IMR-90 (cell line): ENCODE measurements at regions not wholly inside any gene's neighbourhood (a gene's known extent, or its start where the extent isn't known, plus 50 kb on each side); places are given as distances from the start of the nearest gene placed in this dataset.

ENCODE experiments used
- ATAC-seq: fragments of 200-7000 bp; cut with Tn5 transposase; 2 replicates; pipeline ENCODE4 v1.9.1; 2020; ENCODE audit warnings: low read depth, mild to moderate bottlenecking, moderate library complexity
- BruUV-seq: library from RNA; stranded (reverse); fragments of 400-500 nt; replicated peaks from 2 replicates; lab custom pipeline; 2021; lab: Mats Ljungman, UMichigan
- CTCF ChIA-PET: fragments of 300-600 bp; formaldehyde crosslinking; extraction: SDS; loops from one replicate; lab custom pipeline; 2021; ENCODE audit warnings: antibody characterized with exemption; lab: Yijun Ruan, JAX
- POLR2A ChIA-PET: fragments of 300-600 bp; sonication (Branson Sonifier 250); formaldehyde crosslinking; loops from one replicate; lab custom pipeline; 2022; ENCODE audit warnings: antibody characterized with exemption; ENCODE audit not compliant: unreplicated experiment; lab: Charles Lee
- DNase-seq: peaks from one replicate; pipeline ENCODE4 v3.0.0; 2013
- H2AFZ ChIP-seq: replicated peaks from 2 replicates; pipeline ENCODE3; 2013; ENCODE audit warnings: low read length, mild to moderate bottlenecking; ENCODE audit not compliant: poor library complexity
- H2AK5ac ChIP-seq: 2 replicates; pipeline ENCODE4 v1.6.1; 2013; ENCODE audit warnings: low read depth, low read length, inconsistent platforms
- H2AK9ac ChIP-seq: replicated peaks from 2 replicates; pipeline ENCODE3; 2013; ENCODE audit warnings: mild to moderate bottlenecking, low read depth, low read length, moderate library complexity; ENCODE audit not compliant: poor library complexity
- H2BK120ac ChIP-seq: 2 replicates; pipeline ENCODE4 v1.6.1; 2013; ENCODE audit warnings: low read depth, low read length, inconsistent platforms
- H2BK15ac ChIP-seq: 3 replicates; pipeline ENCODE4 v1.6.1; 2013; ENCODE audit warnings: low read depth, low read length, inconsistent platforms
- H2BK20ac ChIP-seq: 2 replicates; pipeline ENCODE4 v1.6.1; 2013; ENCODE audit warnings: low read depth, mild to moderate bottlenecking, inconsistent platforms, low read length, moderate library complexity
- H2BK5ac ChIP-seq: 2 replicates; pipeline ENCODE4 v1.6.1; 2013; ENCODE audit warnings: mild to moderate bottlenecking, low read depth, low read length, inconsistent platforms; ENCODE audit not compliant: poor library complexity, severe bottlenecking
- H3K14ac ChIP-seq: replicated peaks from 2 replicates; pipeline ENCODE4 v1.6.1; 2013; ENCODE audit warnings: low read depth, low read length, inconsistent platforms
- H3K18ac ChIP-seq: 2 replicates; pipeline ENCODE4 v1.6.1; 2013; ENCODE audit warnings: low read depth, low read length, control low read depth
- H3K23ac ChIP-seq: 2 replicates; pipeline ENCODE4 v1.6.1; 2013; ENCODE audit warnings: low read depth, low read length, inconsistent platforms
- H3K27ac ChIP-seq: 2 replicates; pipeline ENCODE4 v1.5.1; 2013; ENCODE audit warnings: mild to moderate bottlenecking, control low read depth, low read length; ENCODE audit not compliant: insufficient read depth
- H3K27me3 ChIP-seq: 2 replicates; pipeline ENCODE4 v1.6.1; 2013; ENCODE audit warnings: low read length; ENCODE audit not compliant: control insufficient read depth, insufficient read depth
- H3K36me3 ChIP-seq: 2 replicates; pipeline ENCODE4 v1.6.1; 2013; ENCODE audit warnings: low read length, mixed read lengths; ENCODE audit not compliant: control insufficient read depth, insufficient read depth
- H3K4ac ChIP-seq: 2 replicates; pipeline ENCODE4 v1.6.1; 2013; ENCODE audit warnings: low read depth, low read length, inconsistent platforms
- H3K4me1 ChIP-seq: 2 replicates; pipeline ENCODE4 v1.6.1; 2013; ENCODE audit warnings: low read length, mixed read lengths; ENCODE audit not compliant: control insufficient read depth, insufficient read depth
- H3K4me2 ChIP-seq: 2 replicates; pipeline ENCODE4 v1.6.1; 2013; ENCODE audit warnings: low read depth, mild to moderate bottlenecking, control low read depth, low read length, moderate library complexity
- H3K4me3 ChIP-seq: 2 replicates; pipeline ENCODE4 v1.5.1; 2013; ENCODE audit warnings: low read depth, mild to moderate bottlenecking, control low read depth, low read length, moderate library complexity; ENCODE audit not compliant: insufficient read depth
- H3K56ac ChIP-seq: 2 replicates; pipeline ENCODE4 v1.6.1; 2013; ENCODE audit warnings: low read length, inconsistent platforms; ENCODE audit not compliant: insufficient read depth; ENCODE audit errors: extremely low read depth
- H3K79me1 ChIP-seq, 2 experiments: 2 replicates each; pipeline ENCODE4 v1.6.1; 2013; ENCODE audit warnings: low read length in 2 of 2, inconsistent platforms in 1 of 2, low read depth in 1 of 2
- H3K9ac ChIP-seq: 2 replicates; pipeline ENCODE4 v1.6.1; 2013; ENCODE audit warnings: low read depth, low read length, control low read depth
- H3K9me1 ChIP-seq: 2 replicates; pipeline ENCODE4 v1.6.1; 2013; ENCODE audit warnings: low read length, inconsistent platforms; ENCODE audit not compliant: insufficient read depth
- H3K9me3 ChIP-seq: 2 replicates; pipeline ENCODE4 v1.6.1; 2013; ENCODE audit warnings: low read length; ENCODE audit not compliant: control insufficient read depth, insufficient read depth
- H4K20me1 ChIP-seq: 2 replicates; pipeline ENCODE4 v1.6.1; 2013; ENCODE audit warnings: low read length, inconsistent platforms; ENCODE audit not compliant: insufficient read depth
- H4K5ac ChIP-seq: 2 replicates; pipeline ENCODE4 v1.6.1; 2013; ENCODE audit warnings: mild to moderate bottlenecking, low read depth, low read length, control low read depth
- H4K8ac ChIP-seq, 2 experiments: 2 replicates each; pipeline ENCODE4 v1.6.1; 2013; ENCODE audit warnings: low read depth in 2 of 2, low read length in 2 of 2, control low read depth in 1 of 2, inconsistent platforms in 1 of 2
- H4K91ac ChIP-seq: 2 replicates; pipeline ENCODE4 v1.6.1; 2013; ENCODE audit warnings: low read depth, low read length, inconsistent platforms; ENCODE audit not compliant: insufficient read depth
- BHLHE40 ChIP-seq: fragments of 150-350 bp; IDR thresholded peaks from 2 replicates; pipeline ENCODE4 v1.6.1; 2016; ENCODE audit warnings: mild to moderate bottlenecking, low read depth, low read length
- CEBPB ChIP-seq: IDR thresholded peaks from 2 replicates; pipeline ENCODE4 v1.6.1; 2012; ENCODE audit warnings: low read depth, low read length, improper control_type of control experiment
- CHD1 ChIP-seq: IDR thresholded peaks from 2 replicates; pipeline ENCODE4 v1.6.1; 2012; ENCODE audit warnings: low read depth, low read length, improper control_type of control experiment
- FOS ChIP-seq: fragments of 150-350 bp; IDR thresholded peaks from 2 replicates; pipeline ENCODE4 v1.6.1; 2016; ENCODE audit warnings: low read depth, low read length
- MAFK ChIP-seq: IDR thresholded peaks from 2 replicates; pipeline ENCODE4 v1.6.1; 2012; ENCODE audit warnings: low read depth, low read length, improper control_type of control experiment
- MAZ ChIP-seq: IDR thresholded peaks from 2 replicates; pipeline ENCODE4 v1.6.1; 2012; ENCODE audit warnings: low read depth, mild to moderate bottlenecking, low read length, improper control_type of control experiment, moderate library complexity, borderline replicate concordance
- MXI1 ChIP-seq: IDR thresholded peaks from 2 replicates; pipeline ENCODE4 v1.6.1; 2012; ENCODE audit warnings: low read depth, mild to moderate bottlenecking, low read length, moderate library complexity, borderline replicate concordance
- NFE2L2 ChIP-seq: fragments of 150-350 bp; IDR thresholded peaks from 2 replicates; pipeline ENCODE4 v1.6.1; 2016; ENCODE audit warnings: low read depth, mild to moderate bottlenecking, low read length
- POLR2A ChIP-seq: IDR thresholded peaks from 2 replicates; pipeline ENCODE4 v1.6.1; 2012; ENCODE audit warnings: mild to moderate bottlenecking, low read depth, low read length
- RAD21 ChIP-seq: IDR thresholded peaks from 2 replicates; pipeline ENCODE4 v1.6.1; 2012; ENCODE audit warnings: low read length, improper control_type of control experiment
- RCOR1 ChIP-seq: IDR thresholded peaks from 2 replicates; pipeline ENCODE4 v1.6.1; 2012; ENCODE audit warnings: mild to moderate bottlenecking, low read length, improper control_type of control experiment; ENCODE audit not compliant: insufficient replicate concordance
- RFX5 ChIP-seq: IDR thresholded peaks from 2 replicates; pipeline ENCODE4 v1.8.0; 2012; ENCODE audit warnings: low read depth, mild to moderate bottlenecking, low read length, moderate library complexity
- SMC3 ChIP-seq: fragments of 150-350 bp; IDR thresholded peaks from 2 replicates; pipeline ENCODE4 v1.6.1; 2016; ENCODE audit warnings: low read depth, mild to moderate bottlenecking, antibody characterized with exemption, low read length, moderate library complexity
- dilution Hi-C: fragments of 300-500 bp; cut with HindIII; formaldehyde crosslinking; loops from one replicate; pipeline ENCODE4 v1.14.3; 2018; ENCODE audit warnings: low sequenced_read_pairs; ENCODE audit not compliant: unreplicated experiment
- in situ Hi-C: fragments of 300-500 bp; cut with MboI; formaldehyde crosslinking; loops from 3 replicates; pipeline ENCODE4 v1.14.3; 2019; ENCODE audit warnings: low sequenced_read_pairs, inconsistent platforms, mixed read lengths
- intact Hi-C: fragments of 100-400 bp; cut with micrococcal nuclease; formaldehyde crosslinking; loops from 2 replicates; pipeline ENCODE4 v1.10.0; 2022
- TF ChIP-seq, protein P1 (sequence below): conservative IDR thresholded peaks from 2 replicates; pipeline ENCODE4 v1.5.1; 2012; ENCODE audit warnings: mild to moderate bottlenecking, low read depth, low read length, improper control_type of control experiment
- TF ChIP-seq, protein P2 (sequence below): fragments of 150-350 bp; IDR thresholded peaks from 2 replicates; pipeline ENCODE4 v1.6.1; 2016; ENCODE audit warnings: low read depth, mild to moderate bottlenecking, low read length, moderate library complexity, borderline replicate concordance
- TF ChIP-seq, protein P3 (sequence below): fragments of 150-350 bp; IDR thresholded peaks from 2 replicates; pipeline ENCODE4 v1.6.1; 2017; ENCODE audit warnings: mild to moderate bottlenecking, antibody characterized with exemption, low read length, low read depth

DNA sequence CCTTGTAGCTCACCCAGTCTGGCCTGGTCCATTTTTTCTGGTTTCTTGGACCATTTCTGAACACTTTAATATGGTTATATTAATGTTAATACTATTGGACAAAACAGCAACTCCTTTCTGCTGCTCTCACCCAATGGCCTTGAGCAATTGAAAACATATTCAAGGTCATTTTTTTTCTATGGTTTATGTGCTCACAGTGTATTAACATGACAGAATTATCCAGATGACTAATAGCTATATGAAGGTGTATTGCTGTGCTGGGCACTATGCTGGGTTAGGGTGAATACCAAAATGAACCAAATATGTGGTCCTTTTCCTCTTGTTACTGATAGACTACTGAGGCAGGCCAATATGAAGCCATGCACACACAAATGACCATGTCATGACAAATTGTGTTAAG is 591.6 kb upstream of the PLXNA2 start:
- Histone ChIP-seq H4K5ac (no peak overlapping the region), H2AFZ (no peak overlapping the region), H3K9ac (no peak overlapping the region), H3K9me1 (no peaks in the 10 kb centered on the region), H4K20me1 (no peaks in the 10 kb centered on the region), H3K4me1 (no peaks in the 10 kb centered on the region), H3K23ac (no peak overlapping the region), H3K4me3 (no peak overlapping the region), H4K8ac (no peak overlapping the region), H3K18ac (no peak overlapping the region), H3K9me3 (peaks cover 17% of the 10 kb centered on the region), H3K36me3 (no peaks in the 10 kb centered on the region), H3K27ac (no peak overlapping the region), H3K27me3 (no peaks in the 10 kb centered on the region), H2BK15ac (no peak overlapping the region), H2BK5ac (no peak overlapping the region), H4K91ac (no peak overlapping the region), H2BK120ac (no peak overlapping the region), H2BK20ac (no peak overlapping the region), H3K4me2 (no peak overlapping the region), H3K56ac (no peak overlapping the region), H2AK9ac (no peak overlapping the region), H3K79me1 (no peaks in the 10 kb centered on the region), H3K14ac (no peak overlapping the region), H3K4ac (no peak overlapping the region), H2AK5ac (no peak overlapping the region)
- ChIA-PET CTCF (no interaction called here), POLR2A (no interaction called here)
- DNase-seq = no peak
- intact Hi-C loops (no loop called here), in situ Hi-C loops (no loop called here), dilution Hi-C loops (no loop called here)
- TF ChIP-seq RAD21 (no peak), CHD1 (no peak), MAZ (no peak), SMC3 (no peak), POLR2A (no peak), FOS (no peak), BHLHE40 (no peak), RCOR1 (no peak), CEBPB (no peak), RFX5 (no peak), MAFK (no peak), NFE2L2 (no peak), MXI1 (no peak)
- TF ChIP-seq, protein P1, sequence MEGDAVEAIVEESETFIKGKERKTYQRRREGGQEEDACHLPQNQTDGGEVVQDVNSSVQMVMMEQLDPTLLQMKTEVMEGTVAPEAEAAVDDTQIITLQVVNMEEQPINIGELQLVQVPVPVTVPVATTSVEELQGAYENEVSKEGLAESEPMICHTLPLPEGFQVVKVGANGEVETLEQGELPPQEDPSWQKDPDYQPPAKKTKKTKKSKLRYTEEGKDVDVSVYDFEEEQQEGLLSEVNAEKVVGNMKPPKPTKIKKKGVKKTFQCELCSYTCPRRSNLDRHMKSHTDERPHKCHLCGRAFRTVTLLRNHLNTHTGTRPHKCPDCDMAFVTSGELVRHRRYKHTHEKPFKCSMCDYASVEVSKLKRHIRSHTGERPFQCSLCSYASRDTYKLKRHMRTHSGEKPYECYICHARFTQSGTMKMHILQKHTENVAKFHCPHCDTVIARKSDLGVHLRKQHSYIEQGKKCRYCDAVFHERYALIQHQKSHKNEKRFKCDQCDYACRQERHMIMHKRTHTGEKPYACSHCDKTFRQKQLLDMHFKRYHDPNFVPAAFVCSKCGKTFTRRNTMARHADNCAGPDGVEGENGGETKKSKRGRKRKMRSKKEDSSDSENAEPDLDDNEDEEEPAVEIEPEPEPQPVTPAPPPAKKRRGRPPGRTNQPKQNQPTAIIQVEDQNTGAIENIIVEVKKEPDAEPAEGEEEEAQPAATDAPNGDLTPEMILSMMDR = no peak
- TF ChIP-seq, protein P2, sequence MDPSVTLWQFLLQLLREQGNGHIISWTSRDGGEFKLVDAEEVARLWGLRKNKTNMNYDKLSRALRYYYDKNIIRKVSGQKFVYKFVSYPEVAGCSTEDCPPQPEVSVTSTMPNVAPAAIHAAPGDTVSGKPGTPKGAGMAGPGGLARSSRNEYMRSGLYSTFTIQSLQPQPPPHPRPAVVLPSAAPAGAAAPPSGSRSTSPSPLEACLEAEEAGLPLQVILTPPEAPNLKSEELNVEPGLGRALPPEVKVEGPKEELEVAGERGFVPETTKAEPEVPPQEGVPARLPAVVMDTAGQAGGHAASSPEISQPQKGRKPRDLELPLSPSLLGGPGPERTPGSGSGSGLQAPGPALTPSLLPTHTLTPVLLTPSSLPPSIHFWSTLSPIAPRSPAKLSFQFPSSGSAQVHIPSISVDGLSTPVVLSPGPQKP = no peak
- TF ChIP-seq, protein P3, sequence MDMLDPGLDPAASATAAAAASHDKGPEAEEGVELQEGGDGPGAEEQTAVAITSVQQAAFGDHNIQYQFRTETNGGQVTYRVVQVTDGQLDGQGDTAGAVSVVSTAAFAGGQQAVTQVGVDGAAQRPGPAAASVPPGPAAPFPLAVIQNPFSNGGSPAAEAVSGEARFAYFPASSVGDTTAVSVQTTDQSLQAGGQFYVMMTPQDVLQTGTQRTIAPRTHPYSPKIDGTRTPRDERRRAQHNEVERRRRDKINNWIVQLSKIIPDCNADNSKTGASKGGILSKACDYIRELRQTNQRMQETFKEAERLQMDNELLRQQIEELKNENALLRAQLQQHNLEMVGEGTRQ = no peak
- no TSS peak for BruUV-seq
- no peak for ATAC-seq
